Keratinocyte (primary cell): ENCODE measurements at regions not wholly inside any gene's neighbourhood (a gene's known extent, or its start where the extent isn't known, plus 50 kb on each side); places are given as distances from the start of the nearest gene placed in this dataset.

Source experiments
- CTCF ChIP-seq, 3 experiments: IDR thresholded peaks in 1 of 3; conservative IDR thresholded peaks in 1 of 3; optimal IDR thresholded peaks in 1 of 3; 2 replicates in 2 of 3; 3 replicates in 1 of 3; pipeline versions ENCODE3 to v1.5.1; 2011; ENCODE audit warnings: low read length in 3 of 3, mild to moderate bottlenecking in 3 of 3, moderate library complexity in 2 of 3, control low read depth in 1 of 3, inconsistent platforms in 1 of 3; ENCODE audit not compliant: insufficient read depth in 2 of 3; ENCODE audit errors: extremely low read depth in 1 of 3
- EZH2 ChIP-seq: IDR thresholded peaks from one replicate; pipeline ENCODE4 v1.6.1; 2012; ENCODE audit warnings: inconsistent platforms, mild to moderate bottlenecking, low read length, moderate library complexity

GRCh38 chr2:37472959-37473358 is 128.5 kb downstream of the QPCT start:
- TF ChIP-seq CTCF (optimal IDR thresholded peaks at IDR 0.05 in 1 of 3, IDR thresholded peaks at IDR 0.05 in 1 of 3, conservative IDR thresholded peaks at IDR 0.05 in 1 of 3; ENCODE audit: extremely low read depth in 1 of 3, insufficient read depth in 2 of 3, low read length in 3 of 3): no peak
- no peak for TF ChIP-seq EZH2
